Sigmoid colon (tissue), 6 donors: ENCODE measurements at regions not wholly inside any gene's neighbourhood (a gene's known extent, or its start where the extent isn't known, plus 50 kb on each side); places are given as distances from the start of the nearest gene placed in this dataset.

Source experiments
- DNase-seq: peaks from one replicate; pipeline ENCODE4 v3.0.0-alpha.2; 2019
- H3K27ac ChIP-seq, 4 donors: fragments of 200-600 bp; sonication (generic); one replicate each; pipeline ENCODE4 v1.5.1; 2016 to 2019; ENCODE audit warnings: mild to moderate bottlenecking in 1 of 4
- H3K27me3 ChIP-seq, 3 donors: fragments of 200-600 bp; sonication (generic); one replicate each; pipeline ENCODE4 v1.5.1; 2019; ENCODE audit warnings: mild to moderate bottlenecking in 1 of 3
- H3K36me3 ChIP-seq, 4 donors: fragments of 200-600 bp; sonication (generic); one replicate each; pipeline ENCODE4 v1.5.1; 2016 to 2019
- H3K4me1 ChIP-seq, 4 donors: fragments of 200-600 bp; sonication (generic); one replicate each; pipeline ENCODE4 v1.5.1; 2017 to 2019
- H3K4me3 ChIP-seq, 4 donors: fragments of 200-600 bp; sonication (generic); one replicate each; pipeline ENCODE4 v1.5.1; 2017 to 2019; ENCODE audit warnings: mild to moderate bottlenecking in 2 of 4, moderate library complexity in 1 of 4
- H3K9me3 ChIP-seq, 4 donors: fragments of 200-600 bp in 3 of 4; sonication (generic) in 3 of 4; one replicate each; pipeline versions ENCODE4 v1.5.1 to v1.6.1; 2013 to 2019
- CTCF ChIP-seq, 4 experiments: fragments of 450-650 bp in 3 of 4; fragments of 200-600 bp in 1 of 4; IDR thresholded peaks; one replicate each; pipeline ENCODE4 v1.5.1; 2016 to 2019; ENCODE audit warnings: antibody characterized with exemption in 4 of 4, mild to moderate bottlenecking in 3 of 4, moderate library complexity in 2 of 4
- EP300 ChIP-seq, 4 donors: sonication (generic); formaldehyde crosslinking; IDR thresholded peaks; one replicate each; pipeline ENCODE4 v1.6.1; 2017; ENCODE audit warnings: antibody characterized with exemption in 4 of 4
- POLR2A ChIP-seq, 2 donors: fragments of 450-650 bp; IDR thresholded peaks; one replicate each; pipeline ENCODE4 v1.6.1; 2016; ENCODE audit warnings: antibody characterized with exemption in 2 of 2, mild to moderate bottlenecking in 2 of 2, moderate library complexity in 2 of 2
- POLR2AphosphoS5 ChIP-seq, 4 donors: sonication (generic); formaldehyde crosslinking; IDR thresholded peaks; one replicate each; pipeline ENCODE4 v1.6.1; 2017; ENCODE audit warnings: antibody characterized with exemption in 4 of 4
- WGBS, 2 donors: extraction: QIAGEN DNeasy Blood & Tissue Kit; methylation state at CpG; one replicate each; pipeline ENCODE4 v1.1.7; 2013; 5-methylcytosine and 5-hydroxymethylcytosine counted together
- intact Hi-C: fragments of 100-400 bp; cut with DNase I; formaldehyde crosslinking; loops from one replicate; pipeline ENCODE4 v1.15.1; 2023
- donor health status: healthy with polysubstance abuse.
- donor health status: healthy.

- Histone ChIP-seq H3K36me3 (no peaks in the 10 kb centered on the region), H3K9me3 (peaks cover 0 to 3% (median 0%) of the 10 kb centered on the region in 4 donors), H3K27me3 (no peaks in the 10 kb centered on the region), H3K27ac (no peak overlapping the region), H3K4me1 (no peaks in the 10 kb centered on the region), H3K4me3 (no peak overlapping the region)
- TF ChIP-seq CTCF (IDR thresholded peaks at IDR 0.05) (no peak), EP300 (IDR thresholded peaks at IDR 0.05) (no peak), POLR2A (IDR thresholded peaks at IDR 0.05) (no peak), POLR2AphosphoS5 (IDR thresholded peaks at IDR 0.05) (no peak)
- no peak for DNase-seq
- intact Hi-C loops: no loop called here
These were observed 141.8 kb upstream of the ST6GAL2 start for GRCh38 chr2:107027810-107028209.

GRCh38 chr2:107028661-107029060, 142.7 kb upstream of the ST6GAL2 start:
- H3K9me3 ChIP-seq: peaks cover 0 to 3% (median 0%) of the 10 kb centered on the region in 4 donors
- intact Hi-C loops: no loop called here
- no peaks in the 10 kb centered on the region for H3K27me3 ChIP-seq
- DNase-seq: no peak
- no peaks in the 10 kb centered on the region for H3K4me1 ChIP-seq
- H3K4me3 ChIP-seq: no peak overlapping the region
- no peak overlapping the region for H3K27ac ChIP-seq
- H3K36me3 ChIP-seq: no peaks in the 10 kb centered on the region
- TF ChIP-seq CTCF (IDR thresholded peaks at IDR 0.05): no peak
- no peak for TF ChIP-seq EP300 (IDR thresholded peaks at IDR 0.05)
- TF ChIP-seq POLR2A (IDR thresholded peaks at IDR 0.05): no peak
- no peak for TF ChIP-seq POLR2AphosphoS5 (IDR thresholded peaks at IDR 0.05)
- 15 to 56% methylated on average over 1 of the region's 1 CpG for WGBS, 2 donors

- Histone ChIP-seq H3K4me1 (no peaks in the 10 kb centered on the region), H3K9me3 (peaks cover 0 to 5% (median 0%) of the 10 kb centered on the region in 4 donors), H3K36me3 (no peaks in the 10 kb centered on the region), H3K27me3 (no peaks in the 10 kb centered on the region), H3K4me3 (no peak overlapping the region), H3K27ac (no peak overlapping the region)
- WGBS, 2 donors: 95 to 96% methylated on average over 5 of the region's 5 CpGs
- intact Hi-C loops: no loop called here
- no peak for DNase-seq
- no peak for TF ChIP-seq POLR2A (IDR thresholded peaks at IDR 0.05)
- no peak for TF ChIP-seq CTCF (IDR thresholded peaks at IDR 0.05)
- no peak for TF ChIP-seq POLR2AphosphoS5 (IDR thresholded peaks at IDR 0.05)
- no peak for TF ChIP-seq EP300 (IDR thresholded peaks at IDR 0.05)
These were observed 150.3 kb upstream of the ST6GAL2 start for GRCh38 chr2:107036293-107036692.

- H3K4me3 ChIP-seq: no peak overlapping the region
- H3K4me1 ChIP-seq: no peaks in the 10 kb centered on the region
- no peaks in the 10 kb centered on the region for H3K9me3 ChIP-seq
- intact Hi-C loops: no loop called here
- H3K36me3 ChIP-seq: no peaks in the 10 kb centered on the region
- DNase-seq: no peak
- H3K27ac ChIP-seq: no peak overlapping the region
- 11 to 52% methylated on average over 4 of the region's 4 CpGs for WGBS, 2 donors
- no peak for TF ChIP-seq CTCF (IDR thresholded peaks at IDR 0.05)
- no peak for TF ChIP-seq EP300 (IDR thresholded peaks at IDR 0.05)
- no peaks in the 10 kb centered on the region for H3K27me3 ChIP-seq
These were observed 176.2 kb upstream of the ST6GAL2 start for GRCh38 chr2:107062173-107062572.

- H3K27me3 ChIP-seq: no peaks in the 10 kb centered on the region
- 18 to 60% methylated on average over 5 of the region's 5 CpGs for WGBS, 2 donors
- DNase-seq: no peak
- intact Hi-C loops: no loop called here
- no peaks in the 10 kb centered on the region for H3K4me1 ChIP-seq
- no peak overlapping the region for H3K27ac ChIP-seq
- no peak for TF ChIP-seq EP300 (IDR thresholded peaks at IDR 0.05)
- TF ChIP-seq POLR2A (IDR thresholded peaks at IDR 0.05): no peak
- no peak for TF ChIP-seq CTCF (IDR thresholded peaks at IDR 0.05)
- H3K4me3 ChIP-seq: no peak overlapping the region
- no peaks in the 10 kb centered on the region for H3K36me3 ChIP-seq
- no peaks in the 10 kb centered on the region for H3K9me3 ChIP-seq
These were observed 176.7 kb upstream of the ST6GAL2 start for GRCh38 chr2:107062599-107063220.
